GM12872 (cell line): ENCODE measurements at regions not wholly inside any gene's neighbourhood (a gene's known extent, or its start where the extent isn't known, plus 50 kb on each side); places are given as distances from the start of the nearest gene placed in this dataset.

ENCODE experiments used
- CTCF ChIP-seq: IDR thresholded peaks from 3 replicates; pipeline ENCODE4 v1.5.1; 2011; ENCODE audit warnings: low read depth, mild to moderate bottlenecking, low read length, moderate library complexity; ENCODE audit not compliant: insufficient read depth

- TF ChIP-seq CTCF: no peak
These were observed 199.2 kb upstream of the KIAA1217 start for GRCh38 chr10:24009736-24010135.

GRCh38 chr10:24010436-24010970 lies 198.4 kb upstream of the KIAA1217 start:
- TF ChIP-seq CTCF: no peak

GRCh38 chr10:24012249-24012803 lies 196.6 kb upstream of the KIAA1217 start:
- TF ChIP-seq CTCF: no peak

DNA sequence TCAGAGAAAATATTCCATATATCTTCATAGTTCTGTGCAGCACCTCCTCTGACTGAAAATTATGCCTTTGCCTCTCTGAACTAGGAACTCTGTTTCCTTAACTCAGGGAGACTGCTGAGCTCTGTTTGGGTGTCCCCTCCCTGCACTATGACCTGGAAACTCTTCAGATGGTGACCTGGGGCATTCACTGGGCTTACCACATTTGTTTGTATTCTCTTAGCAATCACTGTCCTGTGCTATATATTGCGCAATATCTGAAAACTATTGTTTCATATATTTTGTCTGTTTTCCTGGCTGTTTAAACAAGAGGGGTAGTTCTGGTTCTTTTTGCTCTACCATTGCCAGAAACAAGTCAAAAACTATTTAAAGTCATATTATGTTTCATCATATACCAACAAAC lies 181.8 kb upstream of the KIAA1217 start:
- no peak for TF ChIP-seq CTCF

- no peak for TF ChIP-seq CTCF
These were observed 174.4 kb upstream of the KIAA1217 start for GRCh38 chr10:24034571-24034970.

DNA sequence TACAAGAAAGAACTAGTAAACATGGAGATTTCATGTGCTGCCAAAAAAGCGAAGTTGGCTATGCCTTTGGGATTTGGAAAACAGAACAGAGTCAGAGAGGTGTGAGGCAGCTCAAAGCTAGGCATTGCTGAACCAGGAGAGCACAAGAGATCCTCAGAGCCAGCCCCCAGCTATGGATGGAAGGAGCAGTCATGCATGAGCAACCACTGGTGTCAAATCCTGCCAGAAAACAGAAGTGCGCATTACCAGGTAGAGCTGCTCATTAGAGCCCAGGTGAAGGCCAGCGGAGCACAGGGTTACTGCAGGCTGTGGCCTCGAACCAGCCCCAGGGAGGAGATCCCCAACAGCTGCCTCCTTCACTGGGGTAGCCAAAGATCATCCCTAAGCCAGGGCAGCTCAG lies 173.2 kb upstream of the KIAA1217 start:
- TF ChIP-seq CTCF: no peak

DNA sequence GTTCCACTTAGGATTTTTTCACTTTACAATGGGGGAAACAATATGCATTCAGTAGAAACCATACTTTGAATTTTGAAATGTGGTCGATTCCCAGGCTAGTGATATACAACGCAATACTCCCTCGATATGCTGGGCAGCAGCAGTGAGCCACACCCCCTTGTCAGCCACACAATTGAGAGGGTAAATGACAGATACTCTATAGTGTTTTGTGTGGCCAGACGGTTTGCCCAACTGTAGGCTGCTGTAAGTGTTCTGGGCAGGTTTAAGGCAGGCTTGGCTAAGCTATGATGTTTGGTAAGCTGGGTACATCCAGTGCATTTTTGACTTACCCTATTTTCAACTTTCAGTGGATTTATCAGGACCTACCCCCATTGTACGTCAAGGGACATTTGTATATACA lies 169.6 kb upstream of the KIAA1217 start:
- TF ChIP-seq CTCF: no peak
